Kidney tubule cell (primary cell): ENCODE measurements at regions not wholly inside any gene's neighbourhood (a gene's known extent, or its start where the extent isn't known, plus 50 kb on each side); places are given as distances from the start of the nearest gene placed in this dataset.
"Not testable (repeated sequence)": the region's sequence is repeated elsewhere in the genome, so short reads cannot be mapped to it uniquely, and the experiment has no call there.

Experiments used
- DNase-seq: peaks from one replicate; pipeline ENCODE4 v3.0.0-alpha.2; 2018; ENCODE audit warnings: low spot score

DNA sequence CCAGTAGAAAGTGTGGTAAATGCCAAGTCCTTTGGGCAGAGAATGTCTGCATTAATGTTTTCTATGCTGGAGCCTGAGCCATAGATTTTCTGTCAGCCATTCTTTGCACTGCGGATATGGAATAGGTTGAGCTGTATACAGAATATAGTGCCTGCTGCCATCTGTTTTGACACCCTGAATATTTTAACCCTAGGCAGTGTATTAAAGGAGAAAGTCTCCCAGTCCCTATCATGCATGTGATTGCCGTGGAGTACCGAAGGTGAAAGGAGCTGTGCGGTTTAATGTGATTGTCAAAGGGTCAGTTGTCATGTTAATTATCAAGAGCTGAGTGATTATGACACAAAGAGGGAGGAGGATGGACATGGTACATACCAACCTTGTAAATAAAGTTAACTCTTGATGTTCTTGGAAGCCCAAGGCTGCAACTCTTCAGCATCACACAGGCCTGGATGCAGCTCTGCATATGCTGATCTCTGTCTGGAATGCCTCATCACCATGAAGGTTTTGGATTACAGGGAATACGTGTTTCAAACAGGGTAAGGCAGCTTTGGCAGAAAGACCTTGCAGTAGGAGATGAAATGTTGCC, 247.1 kb upstream of the ELAVL2 start:
- DNase-seq, result no peak

DNA sequence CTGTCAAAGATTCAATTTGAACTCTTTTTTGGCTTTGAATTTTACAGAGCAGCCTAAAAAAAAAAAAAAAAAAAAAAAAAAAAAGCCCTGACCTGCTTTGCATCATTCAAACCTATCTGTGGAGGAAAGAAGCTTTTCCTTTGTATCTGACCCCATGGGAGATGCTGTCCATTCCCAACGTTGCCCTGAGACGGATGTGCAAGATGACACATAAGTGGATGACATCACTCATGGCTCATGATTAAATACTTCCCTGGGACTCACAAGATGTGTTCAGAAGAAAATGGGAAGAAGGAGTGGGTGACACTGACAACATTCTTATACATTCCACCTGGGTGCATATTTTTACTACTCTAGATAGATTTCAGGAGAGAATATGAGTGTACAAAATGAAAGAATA, 245.7 kb upstream of the ELAVL2 start:
- no peak for DNase-seq

DNA sequence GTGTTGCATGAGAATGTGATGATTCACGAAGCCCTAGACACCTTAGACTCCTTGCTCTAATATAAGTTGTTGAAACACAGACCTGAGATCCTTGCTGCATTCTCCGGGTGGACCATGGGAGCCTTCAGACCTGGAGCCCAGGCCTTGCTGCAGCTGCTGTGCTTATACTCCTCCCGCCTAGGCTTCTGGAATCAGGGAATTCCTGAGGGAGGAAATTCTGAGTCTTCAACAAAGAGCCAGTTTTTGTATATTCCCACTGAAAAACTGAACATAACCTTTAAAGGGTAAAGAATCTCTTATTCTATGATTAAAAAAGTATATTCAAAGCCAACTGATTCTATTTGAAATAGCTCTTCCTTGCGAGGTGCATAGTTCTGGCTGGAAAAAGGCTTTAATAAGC, 245.1 kb upstream of the ELAVL2 start:
- DNase-seq, result no peak

DNA sequence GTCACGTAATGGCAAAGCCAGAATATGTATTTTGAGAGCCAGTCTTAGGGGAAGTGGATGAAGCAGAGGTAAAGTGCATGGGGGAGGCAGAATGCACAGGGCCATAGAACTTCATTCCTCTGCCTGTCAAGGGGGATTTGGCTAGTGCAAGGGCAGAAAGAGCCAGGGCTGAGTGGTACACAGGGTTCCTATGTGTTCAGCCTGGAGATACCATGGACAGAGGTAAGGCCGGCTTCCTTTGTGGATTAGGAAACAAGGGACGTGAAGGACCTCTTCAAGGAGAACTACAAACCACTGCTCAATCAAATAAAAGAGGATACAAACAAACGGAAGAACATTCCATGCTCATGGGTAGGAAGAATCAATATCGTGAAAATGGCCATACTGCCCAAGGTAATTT, 241.1 kb upstream of the ELAVL2 start:
- not testable (repeated sequence) for DNase-seq

DNA sequence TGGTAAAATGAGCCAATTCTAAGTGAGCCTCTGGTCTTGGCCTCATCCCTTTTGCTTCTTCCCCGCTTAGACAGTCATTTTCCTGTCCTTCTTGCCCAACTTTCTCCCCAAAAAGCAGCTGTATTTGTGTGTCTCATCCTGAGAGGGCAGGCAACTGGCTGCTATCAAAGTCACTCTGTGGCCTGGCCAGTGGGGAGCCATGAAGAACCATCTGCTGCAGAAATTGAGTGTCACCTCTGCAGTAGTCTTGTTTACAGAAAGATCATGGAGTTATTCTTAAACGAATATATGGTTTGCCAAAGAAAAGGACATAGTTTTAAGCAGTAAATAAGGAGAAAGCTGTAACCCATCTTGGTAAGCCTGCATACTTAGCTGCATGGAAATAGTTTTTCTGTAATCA, 233.6 kb upstream of the ELAVL2 start:
- no peak for DNase-seq

DNA sequence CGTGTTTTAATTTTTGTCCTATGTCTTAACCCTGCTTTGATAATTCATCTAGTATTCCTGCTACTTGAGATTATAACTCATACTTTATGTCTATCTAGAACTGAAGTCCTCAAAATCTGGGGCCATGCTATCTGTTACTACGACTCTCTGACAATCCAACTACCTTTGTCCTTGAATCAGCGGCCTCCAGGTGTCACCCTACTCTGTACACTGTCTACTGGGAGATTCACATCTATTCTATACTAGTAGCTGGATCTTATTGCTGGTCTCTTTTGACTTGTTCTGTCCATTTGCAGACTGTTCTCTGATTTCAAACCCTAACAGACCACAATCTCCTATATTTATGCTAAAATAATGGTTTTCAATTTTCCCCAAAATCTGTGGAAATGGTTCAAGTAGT, 225.5 kb upstream of the ELAVL2 start:
- DNase-seq, result no peak

DNA sequence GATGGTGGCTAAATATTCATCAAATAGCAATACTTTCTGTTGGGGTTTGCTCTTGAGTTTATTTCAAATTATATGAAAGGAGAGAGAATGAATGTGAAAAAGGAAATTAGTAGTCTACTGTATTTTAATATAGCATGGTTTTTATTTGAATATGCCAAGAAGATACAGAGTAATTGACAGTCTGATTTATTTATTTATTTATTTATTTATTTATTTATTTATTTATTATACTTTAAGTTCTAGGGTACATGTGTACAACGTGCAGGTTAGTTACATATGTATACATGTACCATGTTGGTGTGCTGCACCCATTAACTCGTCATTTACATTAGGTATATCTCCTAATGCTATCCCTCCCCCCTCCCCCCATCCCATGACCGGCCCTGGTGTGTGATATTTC, 224.2 kb upstream of the ELAVL2 start:
- DNase-seq, result not testable (repeated sequence)

DNA sequence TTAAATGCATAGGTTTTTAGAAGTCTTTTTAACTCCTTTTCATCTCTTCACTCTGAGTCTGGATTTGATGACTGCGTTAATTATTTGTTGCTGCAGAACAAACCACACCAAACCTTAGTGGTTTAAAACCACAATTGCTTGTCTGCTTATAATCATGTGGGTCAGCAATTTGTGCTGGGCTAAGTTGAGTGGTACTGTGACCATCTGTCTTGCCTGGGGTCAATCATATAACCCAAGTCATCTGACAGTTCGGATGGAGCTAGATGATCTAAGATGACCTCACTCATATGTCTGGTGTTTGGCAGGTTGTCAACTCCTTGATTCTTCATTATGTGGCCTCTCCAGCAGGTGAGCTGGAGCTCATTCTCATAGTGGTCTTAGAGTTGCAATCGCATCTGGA, 219.1 kb upstream of the ELAVL2 start:
- DNase-seq, result no peak

DNA sequence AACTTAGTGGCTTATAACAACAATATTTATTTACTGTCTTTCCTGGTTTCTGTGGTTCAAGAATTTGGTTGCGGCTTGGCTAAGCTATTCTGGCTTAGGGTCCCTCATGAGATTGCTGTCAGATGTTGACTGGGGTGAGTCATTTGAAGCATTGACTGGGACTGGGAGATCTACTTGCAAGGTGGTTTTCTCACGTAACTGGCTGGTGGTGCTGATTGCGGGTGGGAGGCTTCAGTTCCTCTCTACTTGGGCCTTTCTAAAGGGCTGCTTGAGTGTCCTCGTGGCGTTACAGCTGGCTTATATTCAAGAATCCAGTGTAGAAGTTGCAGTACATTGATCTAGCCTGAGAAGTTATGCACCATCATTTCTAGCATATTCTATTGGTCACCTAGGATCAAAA, 218.5 kb upstream of the ELAVL2 start:
- DNase-seq, result no peak

DNA sequence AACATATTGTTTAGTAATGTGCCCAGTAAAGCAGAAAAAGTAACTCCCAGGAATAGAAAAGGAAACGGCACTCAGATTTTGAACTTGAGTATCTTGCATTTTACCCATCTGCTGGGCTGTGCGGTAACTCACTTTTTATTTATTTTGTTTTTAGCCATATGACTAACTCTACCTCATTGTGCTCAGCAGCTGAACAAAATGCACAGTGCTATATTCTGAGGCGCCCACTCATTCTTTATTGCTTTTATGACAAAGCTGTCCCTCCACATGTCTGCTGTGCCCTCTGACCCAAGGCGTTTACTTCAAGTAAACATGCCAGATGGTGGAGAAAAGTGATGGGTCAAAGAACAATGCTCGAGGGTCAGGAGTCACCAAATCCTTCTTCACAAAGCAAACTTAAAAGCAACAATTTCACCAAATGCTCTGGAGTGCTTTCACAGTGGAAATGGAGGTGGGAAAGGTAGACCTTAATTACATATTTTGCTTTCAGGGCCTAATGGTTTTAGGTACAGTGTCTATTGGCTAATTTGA, 215.2 kb upstream of the ELAVL2 start:
- DNase-seq, result no peak

DNA sequence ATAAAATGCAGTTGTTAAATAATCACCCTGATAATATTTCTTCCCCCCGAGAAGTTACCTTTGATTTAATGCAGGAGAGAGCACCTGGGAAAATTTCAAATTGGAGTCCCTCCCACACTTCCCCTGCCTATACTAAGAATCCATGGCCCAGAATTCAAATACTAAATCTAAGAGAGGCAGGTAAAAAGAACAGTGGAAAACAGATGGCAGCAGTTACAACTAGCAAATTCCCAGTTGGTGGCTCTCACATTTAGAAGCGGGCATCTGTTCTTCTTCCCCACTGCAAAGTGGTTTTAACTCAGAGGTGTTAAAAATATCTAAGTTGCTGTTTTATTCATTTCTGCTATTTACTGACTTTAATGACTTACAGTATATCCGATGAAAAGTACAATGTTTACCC, 210.4 kb upstream of the ELAVL2 start:
- DNase-seq, result no peak

DNA sequence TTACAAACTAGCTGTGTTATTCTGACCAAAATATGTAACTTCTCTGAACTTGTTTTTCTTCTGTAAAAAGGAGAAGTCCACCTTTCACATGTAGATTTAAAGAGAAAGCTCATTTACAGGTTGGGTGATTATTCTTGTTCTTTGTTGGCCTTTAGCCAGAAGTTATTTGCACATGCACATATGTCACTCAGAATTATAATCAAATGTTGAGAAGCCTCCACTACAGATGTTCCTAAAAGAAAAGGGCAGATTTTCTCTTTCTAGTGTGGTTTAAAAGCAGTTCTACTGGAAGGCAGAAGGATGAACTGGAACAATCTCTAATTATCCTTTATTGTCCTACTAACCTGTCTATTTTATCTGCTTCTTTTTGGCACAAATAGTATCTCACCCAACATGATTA, 209.8 kb upstream of the ELAVL2 start:
- no peak for DNase-seq

DNA sequence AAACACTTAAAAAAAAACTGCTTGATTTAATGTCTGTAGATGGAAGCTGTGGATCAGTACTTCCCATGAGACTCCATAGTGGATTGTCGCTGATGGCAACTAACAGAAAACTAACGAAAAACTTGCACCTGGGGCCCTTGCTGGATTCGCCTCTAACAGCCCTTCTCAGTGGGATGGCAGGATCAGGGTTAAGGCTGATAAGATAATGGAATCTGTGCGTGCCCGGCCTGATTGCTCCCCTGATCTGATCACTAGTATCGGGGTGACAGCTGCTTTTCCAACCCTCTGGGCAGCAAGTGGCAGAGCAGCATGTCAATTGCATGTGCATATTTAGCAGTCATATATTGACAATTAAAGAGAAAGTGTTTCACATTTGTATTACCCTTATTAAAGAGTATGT, 185.8 kb upstream of the ELAVL2 start:
- DNase-seq, result no peak

DNA sequence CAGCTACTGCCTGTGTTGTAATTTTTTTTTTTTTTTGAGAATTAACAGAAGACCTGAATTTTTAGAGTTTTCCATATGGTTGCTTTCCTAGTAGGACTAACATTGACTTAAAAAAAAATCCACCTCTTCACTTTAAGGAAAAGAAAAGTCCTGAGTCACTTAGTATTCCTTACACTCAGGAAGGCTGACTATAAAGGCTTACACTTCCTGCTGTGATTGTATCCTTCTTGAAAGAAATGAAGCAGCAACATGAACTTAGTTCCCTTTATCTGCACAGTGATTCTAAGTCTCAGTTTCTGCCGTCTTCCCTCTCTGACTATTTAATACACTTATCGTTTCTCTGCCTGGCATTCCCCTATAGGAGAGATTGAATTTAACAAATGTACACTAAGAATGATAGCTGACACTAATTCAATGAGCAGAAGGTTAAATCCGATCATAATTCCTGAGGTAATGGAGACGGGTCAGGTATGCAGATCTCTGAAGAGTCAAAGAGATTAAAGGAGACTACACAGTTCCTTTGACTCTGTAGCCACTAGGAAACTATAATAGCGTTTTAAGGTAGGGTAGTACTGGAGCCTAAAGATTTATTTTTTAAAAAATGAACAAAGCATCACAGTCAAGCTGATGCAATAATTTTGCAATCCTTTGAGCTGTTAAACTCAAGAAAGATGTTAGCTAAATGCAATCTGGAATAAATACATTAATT, 185.1 kb upstream of the ELAVL2 start:
- no peak for DNase-seq

DNA sequence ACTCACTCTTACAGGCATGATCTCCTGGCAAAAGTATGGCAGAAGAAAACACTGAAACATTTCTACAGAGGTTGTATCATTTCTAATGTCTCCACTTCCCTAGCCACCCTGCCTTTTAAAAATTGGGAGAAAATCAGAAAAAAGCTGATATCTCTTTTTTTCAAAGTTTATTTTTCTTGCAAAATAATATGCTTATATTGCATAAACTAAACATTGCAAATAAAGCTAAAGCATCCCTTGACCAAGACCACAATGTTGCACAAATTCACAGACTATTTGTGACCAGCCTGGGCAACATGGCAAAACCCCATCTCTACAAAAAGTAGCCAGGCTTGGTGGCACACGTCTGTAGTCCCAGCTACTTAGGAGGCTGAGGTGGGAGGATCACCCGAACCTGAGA, 183.3 kb upstream of the ELAVL2 start:
- DNase-seq, result no peak

DNA sequence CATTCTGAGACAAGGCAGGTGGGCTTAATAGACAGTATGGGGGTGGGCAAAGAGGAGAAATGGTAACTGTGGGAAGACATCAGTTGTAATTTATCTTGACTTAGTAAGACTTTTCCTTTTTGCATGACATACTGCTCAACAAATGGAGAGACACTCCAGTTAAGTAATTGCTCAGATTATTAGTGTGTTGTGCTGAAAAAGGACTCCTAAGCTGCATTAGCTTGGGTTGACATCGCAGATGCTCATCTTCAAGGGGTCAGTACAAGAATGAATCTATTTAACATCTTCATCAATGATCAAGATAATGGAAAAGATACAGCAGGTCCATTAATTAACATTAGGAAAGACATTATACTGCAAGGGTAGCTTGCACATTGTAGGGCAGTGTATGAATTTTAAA, 181.1 kb upstream of the ELAVL2 start:
- DNase-seq, result no peak

DNA sequence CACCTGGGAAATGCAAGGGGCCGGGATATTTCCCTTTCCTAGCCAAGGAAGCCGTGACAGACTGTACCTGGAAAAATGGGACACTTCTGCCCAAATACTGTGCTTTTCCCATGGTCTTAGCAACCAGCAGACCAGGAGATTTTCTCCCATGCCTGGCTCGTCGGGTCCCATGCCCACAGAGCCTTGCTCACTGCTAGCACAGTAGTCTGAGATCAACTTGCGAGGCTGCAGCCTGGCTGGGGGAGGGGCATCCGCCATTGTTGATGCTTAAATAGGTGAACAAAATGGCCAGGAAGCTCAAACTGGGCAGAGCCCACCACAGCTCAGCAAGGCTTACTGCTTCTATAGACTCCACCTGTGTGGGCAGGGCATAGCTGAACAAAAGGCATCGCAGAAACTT, 165.8 kb upstream of the ELAVL2 start:
- not testable (repeated sequence) for DNase-seq

DNA sequence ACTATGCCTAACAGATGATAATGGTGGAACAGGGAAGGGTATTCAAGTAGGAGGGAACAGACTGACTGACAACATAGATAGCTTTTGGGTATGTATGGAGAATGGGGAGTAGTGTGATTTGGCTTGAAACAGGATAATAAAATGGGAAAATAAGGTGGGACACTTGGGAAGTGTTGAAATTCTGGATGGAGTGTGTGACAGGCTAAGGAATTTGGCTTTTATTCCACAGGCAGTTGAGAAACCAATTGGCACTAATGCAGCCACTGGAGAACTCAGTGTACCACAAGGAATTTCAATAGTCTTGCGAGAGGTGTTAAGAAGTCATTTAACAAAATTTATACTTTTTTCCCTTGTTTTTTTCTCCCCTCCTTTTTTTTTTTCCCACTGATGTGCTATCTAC, 153.5 kb upstream of the ELAVL2 start:
- no peak for DNase-seq

DNA sequence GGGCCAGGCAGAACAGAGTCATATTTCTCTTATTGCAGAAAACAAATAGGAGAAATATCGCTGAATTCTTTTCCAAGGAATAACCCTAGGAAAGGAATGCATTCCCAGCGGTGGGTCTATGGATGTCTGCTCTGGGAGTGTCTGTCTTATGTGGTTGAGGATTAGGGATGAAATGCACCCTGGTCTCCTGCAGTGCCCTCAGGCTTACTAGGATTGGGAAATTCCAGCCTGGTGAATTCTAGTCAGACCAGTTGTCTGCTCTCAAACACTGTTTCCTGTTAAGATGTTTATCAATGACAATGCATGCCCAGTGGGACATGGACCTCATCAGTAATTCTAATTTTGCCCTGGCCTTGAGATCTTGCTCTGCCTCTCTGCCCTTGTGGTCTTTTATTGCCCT, 136.1 kb upstream of the ELAVL2 start:
- no peak for DNase-seq

DNA sequence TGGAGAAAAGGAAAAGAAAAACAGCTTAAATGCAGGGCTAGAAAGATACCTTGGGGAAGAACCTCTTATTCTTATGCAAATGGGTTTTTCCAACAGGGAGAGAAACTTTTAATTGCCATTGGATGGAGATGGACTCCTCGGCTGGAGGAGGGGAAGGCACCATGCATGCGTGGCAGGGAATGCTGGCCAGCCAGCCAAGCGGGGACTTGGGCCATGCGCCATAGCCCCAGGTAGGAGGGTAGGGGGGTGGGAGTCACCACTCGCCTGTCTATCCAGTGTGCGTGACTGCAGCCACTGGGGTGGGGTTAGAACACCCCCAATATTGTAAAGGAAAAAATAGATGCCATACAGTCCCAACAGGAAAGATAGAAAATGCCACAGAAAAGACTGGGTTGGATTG, 119.9 kb upstream of the ELAVL2 start:
- no peak for DNase-seq

DNA sequence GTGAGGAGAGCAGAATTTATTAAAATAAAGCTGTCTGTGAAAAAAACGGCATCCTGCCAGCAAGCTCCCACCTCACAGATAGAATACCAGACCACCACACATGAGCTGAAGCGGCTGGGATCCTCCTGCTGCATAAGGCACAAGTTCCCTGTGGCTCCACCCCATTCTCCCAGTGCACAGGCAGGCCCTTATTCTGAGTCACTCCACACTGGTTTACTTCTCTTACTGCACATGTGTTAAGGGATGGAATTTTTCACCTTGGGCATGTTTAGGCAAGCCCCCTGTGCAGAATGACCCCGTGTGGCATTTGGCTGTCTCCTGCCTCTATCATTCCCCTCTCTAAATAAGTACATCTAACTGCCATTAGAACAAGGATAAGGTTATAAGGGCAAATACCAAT, 115.0 kb upstream of the ELAVL2 start:
- no peak for DNase-seq

DNA sequence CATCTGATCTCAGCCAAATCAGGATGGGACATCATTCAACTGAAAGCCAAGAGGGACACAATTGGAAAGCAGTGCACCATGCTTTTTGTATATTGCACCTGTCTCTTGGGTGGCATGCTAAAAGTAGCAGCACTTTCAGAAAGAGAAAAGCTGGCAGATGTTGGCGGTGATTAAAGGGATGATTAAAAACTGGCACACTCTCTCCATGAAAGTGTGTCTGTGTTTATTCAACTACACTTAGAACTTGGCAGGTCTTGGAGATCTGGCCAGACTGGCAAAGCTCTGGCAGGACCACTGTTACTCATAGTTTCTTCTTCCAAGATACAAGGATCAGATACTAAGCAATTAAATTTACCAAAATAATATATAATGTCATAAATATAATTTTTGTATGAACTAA, 112.9 kb upstream of the ELAVL2 start:
- DNase-seq, result no peak

DNA sequence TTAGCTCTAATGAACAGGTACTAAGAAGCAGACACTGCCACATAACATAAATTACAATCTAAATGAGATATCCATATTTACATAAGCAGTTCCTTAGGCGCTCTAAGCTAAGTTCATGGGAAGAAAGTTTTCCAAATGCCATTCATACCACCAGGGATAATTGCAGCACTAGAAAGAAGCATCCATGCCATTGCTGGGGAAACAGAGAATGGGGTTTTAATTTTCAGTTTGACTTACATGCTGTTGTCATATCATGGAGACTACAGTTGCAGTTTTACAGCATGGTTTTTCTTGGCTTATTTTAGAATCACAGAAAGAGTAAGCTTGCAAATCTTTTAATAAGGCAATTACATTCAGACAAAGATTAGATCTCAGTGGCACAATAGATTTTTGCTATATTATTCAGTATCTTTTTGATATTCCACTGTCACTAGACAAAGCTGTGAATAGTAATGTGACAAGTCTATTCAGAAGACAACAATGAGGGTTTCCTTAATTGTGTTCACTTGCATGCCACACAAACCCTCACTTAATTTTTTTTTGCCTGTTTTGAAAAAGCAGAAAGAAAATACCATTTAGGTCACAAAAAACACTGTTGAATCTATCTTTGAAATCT, 108.4 kb upstream of the ELAVL2 start:
- DNase-seq, result no peak

DNA sequence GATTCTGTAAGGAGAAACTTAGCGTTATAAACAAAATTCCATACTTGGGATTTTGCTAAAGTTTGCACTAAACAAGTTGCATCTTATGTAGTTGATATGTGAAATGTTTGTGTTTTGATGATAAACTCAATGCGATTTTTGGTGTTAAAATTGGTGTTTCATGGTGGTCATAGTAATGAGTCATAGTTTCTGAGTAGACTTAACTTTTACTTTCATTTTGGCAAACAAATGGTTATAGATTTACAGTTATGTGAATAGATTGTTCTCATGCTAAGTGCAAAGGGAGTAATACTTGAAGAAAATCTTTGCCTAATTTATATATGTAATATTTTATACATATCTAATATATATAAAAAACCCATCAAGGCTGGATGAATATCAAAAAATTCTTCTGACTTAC, 107.3 kb upstream of the ELAVL2 start:
- no peak for DNase-seq
